DLD1 (cell line): ENCODE measurements at regions not wholly inside any gene's neighbourhood (a gene's known extent, or its start where the extent isn't known, plus 50 kb on each side); places are given as distances from the start of the nearest gene placed in this dataset.

Source experiments
- in situ Hi-C: cut with HindIII; loops from 2 replicates; pipeline ENCODE4 v1.10.0; 2017; ENCODE audit warnings: low sequenced_read_pairs

- in situ Hi-C loops, result no loop called here
Observed at GRCh38 chr3:150040097-150040496, 69.4 kb upstream of the PFN2 start.

- in situ Hi-C loops, result no loop called here
Observed at GRCh38 chr3:150038830-150039229, 68.1 kb upstream of the PFN2 start.

- in situ Hi-C loops, result no loop called here
Observed at GRCh38 chr3:150036780-150037179, 66.1 kb upstream of the PFN2 start.

- in situ Hi-C loops, result no loop called here
Observed at GRCh38 chr3:150035910-150036612, 65.4 kb upstream of the PFN2 start.

DNA sequence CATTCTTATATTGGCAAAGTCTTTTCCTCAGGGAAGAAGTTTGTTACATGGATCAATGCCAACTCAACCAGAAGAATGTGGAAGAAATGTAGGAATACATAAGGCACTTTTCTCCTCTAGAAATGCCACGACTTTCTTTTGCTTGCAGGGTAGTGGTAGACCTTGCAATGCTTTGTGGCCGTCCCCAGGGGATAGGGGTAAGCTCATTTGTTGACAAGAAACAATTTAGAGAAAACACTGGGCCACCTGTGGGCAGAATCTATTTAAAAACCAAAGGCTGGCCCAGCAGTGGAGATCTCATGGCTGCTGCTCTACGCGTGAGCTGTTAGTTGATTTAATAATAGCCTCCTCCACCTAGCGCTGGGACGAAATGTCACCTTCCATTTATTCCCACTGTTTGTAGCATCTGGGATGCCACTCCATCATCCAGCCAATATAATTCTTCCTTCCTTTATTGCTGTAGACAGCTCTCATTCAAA is 64.6 kb upstream of the PFN2 start:
- in situ Hi-C loops, result no loop called here

DNA sequence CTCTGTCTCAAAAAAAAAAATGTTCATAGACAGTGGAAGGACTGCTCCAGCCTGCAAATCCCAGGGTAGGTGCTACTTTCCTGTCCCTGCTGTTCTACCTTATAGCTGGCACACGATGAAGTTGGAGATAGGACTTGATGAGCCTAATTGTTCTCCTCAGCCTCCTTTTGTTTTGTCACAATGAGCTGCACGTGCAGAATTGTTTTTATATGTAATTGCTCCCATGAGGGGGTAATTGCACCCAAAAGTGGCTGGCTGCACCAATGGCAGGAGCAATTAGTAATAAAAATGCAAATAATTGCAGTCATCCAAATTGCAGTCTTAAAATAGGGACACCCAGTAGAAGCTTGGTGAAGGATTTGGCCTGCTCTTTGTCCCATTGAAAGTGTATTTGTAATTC is 63.0 kb upstream of the PFN2 start:
- in situ Hi-C loops, result no loop called here

GRCh38 chr3:150030841-150031240 is 60.1 kb upstream of the PFN2 start:
- in situ Hi-C loops, result no loop called here

DNA sequence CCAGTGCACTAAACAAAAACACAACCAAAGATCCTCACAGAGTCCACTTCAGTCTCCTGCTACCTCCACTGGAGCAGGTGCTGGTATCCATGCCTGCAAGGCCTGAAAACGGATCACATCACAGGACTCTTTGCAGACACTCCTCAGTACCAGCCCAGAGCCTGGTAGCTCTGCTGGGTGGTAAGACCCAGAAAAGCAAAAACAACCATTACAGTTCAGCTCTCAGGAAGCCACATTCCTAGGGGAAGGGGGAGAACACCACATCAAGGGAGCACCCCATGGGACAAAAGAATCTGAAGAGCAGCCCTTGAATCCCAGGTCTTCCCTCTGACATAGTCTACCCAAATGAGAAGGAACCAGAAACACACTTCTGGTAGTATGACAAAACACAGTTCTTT is 52.5 kb upstream of the PFN2 start:
- in situ Hi-C loops, result no loop called here

DNA sequence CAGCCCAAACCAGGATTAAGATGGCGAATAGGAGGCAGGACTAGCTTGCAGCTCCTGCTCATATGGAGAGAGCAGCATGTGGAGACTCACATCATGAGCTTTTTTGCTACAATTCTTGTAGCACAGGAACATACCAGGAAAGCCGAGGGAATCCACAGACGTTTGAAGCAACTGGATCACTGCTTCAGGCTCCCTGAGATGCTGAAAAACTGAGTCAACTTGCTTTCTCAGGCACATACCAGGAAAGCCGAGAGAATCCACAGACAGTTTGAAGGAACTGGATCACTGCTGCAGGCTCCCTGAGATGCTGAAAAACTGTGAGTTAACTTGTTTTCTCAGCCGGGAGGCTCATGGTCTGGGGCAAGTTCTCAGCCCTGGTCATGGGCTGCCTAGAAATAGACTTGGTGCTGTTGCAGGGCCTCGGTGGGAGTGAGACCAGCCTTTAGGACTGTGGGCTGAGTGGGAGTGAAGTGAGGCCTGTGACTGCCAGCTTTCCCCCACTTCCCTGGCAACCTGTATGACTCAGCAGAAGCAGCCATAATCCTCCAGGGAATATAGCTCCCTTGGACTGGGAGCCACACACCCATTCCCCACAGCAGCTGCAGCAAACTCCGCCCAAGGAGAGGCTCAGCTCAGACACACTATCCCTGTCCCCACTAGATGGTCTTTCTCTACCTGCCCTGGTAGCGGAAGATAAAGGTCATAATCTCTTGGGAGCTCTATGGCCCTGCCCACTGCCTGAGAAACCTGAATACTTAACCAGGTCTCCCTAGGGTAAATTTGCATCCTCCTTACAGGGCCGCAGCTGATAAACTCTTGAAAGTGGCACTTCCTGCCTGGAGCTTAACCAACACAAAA is 51.9 kb upstream of the PFN2 start:
- in situ Hi-C loops, result no loop called here

GRCh38 chr3:150020527-150020926 is 49.8 kb upstream of the PFN2 start:
- in situ Hi-C loops, result no loop called here
